ENCODE measurements at regions not wholly inside any gene's neighbourhood (a gene's known extent, or its start where the extent isn't known, plus 50 kb on each side); places are given as distances from the start of the nearest gene placed in this dataset.

- TF ChIP-seq CHD7 (IDR thresholded peaks at IDR 0.05; ENCODE audit: insufficient replicate concordance, low read length): no peak
- no peak for TF ChIP-seq RBBP5 (IDR thresholded peaks at IDR 0.05; ENCODE audit: borderline replicate concordance, low read depth, low read length)
- no peak for TF ChIP-seq POLR2A (IDR thresholded peaks at IDR 0.05; ENCODE audit: control extremely low read depth in 1 of 2, low read depth in 2 of 2, low read length in 2 of 2)
- no peak for TF ChIP-seq BCL11A (IDR thresholded peaks at IDR 0.05; ENCODE audit: low read depth in 2 of 2, low read length in 2 of 2)
- TF ChIP-seq, protein P1, sequence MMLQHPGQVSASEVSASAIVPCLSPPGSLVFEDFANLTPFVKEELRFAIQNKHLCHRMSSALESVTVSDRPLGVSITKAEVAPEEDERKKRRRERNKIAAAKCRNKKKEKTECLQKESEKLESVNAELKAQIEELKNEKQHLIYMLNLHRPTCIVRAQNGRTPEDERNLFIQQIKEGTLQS (IDR thresholded peaks at IDR 0.05; ENCODE audit: insufficient read depth, low read depth, low read length): no peak
- TF ChIP-seq SP2 (IDR thresholded peaks at IDR 0.05; ENCODE audit: low read length): no peak
- no peak for TF ChIP-seq SP4 (IDR thresholded peaks at IDR 0.05; ENCODE audit: low read length)
- TF ChIP-seq, protein P2, sequence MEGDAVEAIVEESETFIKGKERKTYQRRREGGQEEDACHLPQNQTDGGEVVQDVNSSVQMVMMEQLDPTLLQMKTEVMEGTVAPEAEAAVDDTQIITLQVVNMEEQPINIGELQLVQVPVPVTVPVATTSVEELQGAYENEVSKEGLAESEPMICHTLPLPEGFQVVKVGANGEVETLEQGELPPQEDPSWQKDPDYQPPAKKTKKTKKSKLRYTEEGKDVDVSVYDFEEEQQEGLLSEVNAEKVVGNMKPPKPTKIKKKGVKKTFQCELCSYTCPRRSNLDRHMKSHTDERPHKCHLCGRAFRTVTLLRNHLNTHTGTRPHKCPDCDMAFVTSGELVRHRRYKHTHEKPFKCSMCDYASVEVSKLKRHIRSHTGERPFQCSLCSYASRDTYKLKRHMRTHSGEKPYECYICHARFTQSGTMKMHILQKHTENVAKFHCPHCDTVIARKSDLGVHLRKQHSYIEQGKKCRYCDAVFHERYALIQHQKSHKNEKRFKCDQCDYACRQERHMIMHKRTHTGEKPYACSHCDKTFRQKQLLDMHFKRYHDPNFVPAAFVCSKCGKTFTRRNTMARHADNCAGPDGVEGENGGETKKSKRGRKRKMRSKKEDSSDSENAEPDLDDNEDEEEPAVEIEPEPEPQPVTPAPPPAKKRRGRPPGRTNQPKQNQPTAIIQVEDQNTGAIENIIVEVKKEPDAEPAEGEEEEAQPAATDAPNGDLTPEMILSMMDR (IDR thresholded peaks at IDR 0.05; ENCODE audit: control extremely low read depth in 1 of 3, insufficient read depth in 1 of 3, low read depth in 1 of 3, low read length in 3 of 3): no peak
Measured at GRCh38 chr20:60258255-60258863, 300.1 kb downstream of the CDH26 start (continued).

All from H1 (cell line).